ENCODE measurements at regions not wholly inside any gene's neighbourhood (a gene's known extent, or its start where the extent isn't known, plus 50 kb on each side); places are given as distances from the start of the nearest gene placed in this dataset.
A peak's percentile ranks its signal among the peaks of the same experiment; 100 is the strongest.
"Not testable (repeated sequence)": the region's sequence is repeated elsewhere in the genome, so short reads cannot be mapped to it uniquely, and the experiment has no call there.

- DNase-seq, result no peak
- TF ChIP-seq GATA1 (IDR thresholded peaks at IDR 0.05; ENCODE audit: low read depth, low read length) (no peak), POLR2A (IDR thresholded peaks at IDR 0.05; ENCODE audit: low read length) (no peak)
Measured at GRCh38 chr7:80039251-80039884, 95.3 kb upstream of the GNAI1 start.

GRCh38 chr7:80037689-80038088 lies 96.9 kb upstream of the GNAI1 start:
- TF ChIP-seq POLR2A (IDR thresholded peaks at IDR 0.05; ENCODE audit: low read length) (no peak), GATA1 (IDR thresholded peaks at IDR 0.05; ENCODE audit: low read depth, low read length) (no peak)
- DNase-seq, result no peak

GRCh38 chr7:80036107-80036506 lies 98.5 kb upstream of the GNAI1 start:
- DNase-seq, result no peak
- TF ChIP-seq GATA1 (IDR thresholded peaks at IDR 0.05; ENCODE audit: low read depth, low read length) (no peak), POLR2A (IDR thresholded peaks at IDR 0.05; ENCODE audit: low read length) (no peak)

GRCh38 chr7:80028717-80029116 lies 105.9 kb upstream of the GNAI1 start:
- TF ChIP-seq GATA1 (IDR thresholded peaks at IDR 0.05; ENCODE audit: low read depth, low read length) (no peak), POLR2A (IDR thresholded peaks at IDR 0.05; ENCODE audit: low read length) (no peak)
- no peak for DNase-seq

GRCh38 chr7:80027611-80028173 lies 106.9 kb upstream of the GNAI1 start:
- no peak for DNase-seq
- TF ChIP-seq GATA1 (IDR thresholded peaks at IDR 0.05; ENCODE audit: low read depth, low read length) (no peak), POLR2A (IDR thresholded peaks at IDR 0.05; ENCODE audit: low read length) (no peak)

- no peak for DNase-seq
Measured at GRCh38 chr7:80026766-80027165, 107.9 kb upstream of the GNAI1 start.

GRCh38 chr7:80020277-80020676 lies 114.4 kb upstream of the GNAI1 start:
- DNase-seq, result not testable (repeated sequence)

More at GRCh38 chr7:80026766-80027165, 107.9 kb upstream of the GNAI1 start:
- TF ChIP-seq POLR2A (IDR thresholded peaks at IDR 0.05; ENCODE audit: low read length) (no peak), GATA1 (IDR thresholded peaks at IDR 0.05; ENCODE audit: low read depth, low read length) (no peak)

- DNase-seq, result not testable (repeated sequence)
Measured at GRCh38 chr7:80019809-80020207, 114.8 kb upstream of the GNAI1 start.

- TF ChIP-seq POLR2A (IDR thresholded peaks at IDR 0.05; ENCODE audit: low read length), result no peak
- no peak for TF ChIP-seq GATA1 (IDR thresholded peaks at IDR 0.05; ENCODE audit: low read depth, low read length)
- DNase-seq, result peak; percentile 50 to 73
Measured at GRCh38 chr7:80018941-80019808, 115.5 kb upstream of the GNAI1 start.

GRCh38 chr7:80017101-80017698 lies 117.4 kb upstream of the GNAI1 start:
- TF ChIP-seq GATA1 (IDR thresholded peaks at IDR 0.05; ENCODE audit: low read depth, low read length) (no peak), POLR2A (IDR thresholded peaks at IDR 0.05; ENCODE audit: low read length) (no peak)

GRCh38 chr7:80014511-80014910 lies 120.1 kb upstream of the GNAI1 start:
- no peak for TF ChIP-seq GATA1 (IDR thresholded peaks at IDR 0.05; ENCODE audit: low read depth, low read length)
- TF ChIP-seq POLR2A (IDR thresholded peaks at IDR 0.05; ENCODE audit: low read length), result no peak
- DNase-seq, result no peak

More at GRCh38 chr7:80017101-80017698, 117.4 kb upstream of the GNAI1 start:
- no peak for DNase-seq

GRCh38 chr7:80008039-80008438 lies 126.6 kb upstream of the GNAI1 start:
- DNase-seq, result no peak
- TF ChIP-seq POLR2A (IDR thresholded peaks at IDR 0.05; ENCODE audit: low read length) (no peak), GATA1 (IDR thresholded peaks at IDR 0.05; ENCODE audit: low read depth, low read length) (no peak)

- TF ChIP-seq POLR2A (IDR thresholded peaks at IDR 0.05; ENCODE audit: low read length) (no peak), GATA1 (IDR thresholded peaks at IDR 0.05; ENCODE audit: low read depth, low read length) (no peak)
- DNase-seq, result no peak
Measured at GRCh38 chr7:80002865-80003264, 131.8 kb upstream of the GNAI1 start.

GRCh38 chr7:79998363-79998762 lies 136.3 kb upstream of the GNAI1 start:
- no peak for TF ChIP-seq GATA1 (IDR thresholded peaks at IDR 0.05; ENCODE audit: low read depth, low read length)
- no peak for TF ChIP-seq POLR2A (IDR thresholded peaks at IDR 0.05; ENCODE audit: low read length)
- DNase-seq, result no peak
